Activated CD4-positive, alpha-beta T cell treated with anti-CD3 and anti-CD28 coated beads, Interleukin-2, amount 10 ng/mL, durations not matched to agents 7 days and 5 days (primary cell): ENCODE measurements at regions not wholly inside any gene's neighbourhood (a gene's known extent, or its start where the extent isn't known, plus 50 kb on each side); places are given as distances from the start of the nearest gene placed in this dataset.
"Not testable (repeated sequence)": the region's sequence is repeated elsewhere in the genome, so short reads cannot be mapped to it uniquely, and the experiment has no call there.

Source experiments
- CTCF ChIA-PET: fragments of 350-600 bp; sonication (Branson Sonifier 250); formaldehyde crosslinking; loops from one replicate; lab custom pipeline; 2021; ENCODE audit warnings: antibody characterized with exemption; lab: Charles Lee
- POLR2A ChIA-PET: fragments of 350-600 bp; sonication (Branson Sonifier 250); formaldehyde crosslinking; loops from one replicate; lab custom pipeline; 2021; ENCODE audit warnings: antibody characterized with exemption; lab: Charles Lee
- DNase-seq: peaks from one replicate; pipeline ENCODE4 v3.0.0-alpha.2; 2020
- H3K27ac Mint-ChIP-seq: one replicate; pipeline ENCODE4 v1.8.0; 2021; ENCODE audit warnings: mild to moderate bottlenecking, moderate library complexity, mixed read lengths
- H3K27me3 Mint-ChIP-seq: one replicate; pipeline ENCODE4 v1.8.0; 2021; ENCODE audit warnings: mixed read lengths
- H3K36me3 Mint-ChIP-seq: one replicate; pipeline ENCODE4 v1.8.0; 2021; ENCODE audit warnings: low read depth, mixed read lengths
- H3K4me1 Mint-ChIP-seq: one replicate; pipeline ENCODE4 v1.8.0; 2021; ENCODE audit warnings: mixed read lengths
- H3K4me3 Mint-ChIP-seq: one replicate; pipeline ENCODE4 v1.8.0; 2021; ENCODE audit warnings: mild to moderate bottlenecking, moderate library complexity, mixed read lengths
- H3K9me3 Mint-ChIP-seq: one replicate; pipeline ENCODE4 v1.8.0; 2021; ENCODE audit warnings: mixed read lengths

DNA sequence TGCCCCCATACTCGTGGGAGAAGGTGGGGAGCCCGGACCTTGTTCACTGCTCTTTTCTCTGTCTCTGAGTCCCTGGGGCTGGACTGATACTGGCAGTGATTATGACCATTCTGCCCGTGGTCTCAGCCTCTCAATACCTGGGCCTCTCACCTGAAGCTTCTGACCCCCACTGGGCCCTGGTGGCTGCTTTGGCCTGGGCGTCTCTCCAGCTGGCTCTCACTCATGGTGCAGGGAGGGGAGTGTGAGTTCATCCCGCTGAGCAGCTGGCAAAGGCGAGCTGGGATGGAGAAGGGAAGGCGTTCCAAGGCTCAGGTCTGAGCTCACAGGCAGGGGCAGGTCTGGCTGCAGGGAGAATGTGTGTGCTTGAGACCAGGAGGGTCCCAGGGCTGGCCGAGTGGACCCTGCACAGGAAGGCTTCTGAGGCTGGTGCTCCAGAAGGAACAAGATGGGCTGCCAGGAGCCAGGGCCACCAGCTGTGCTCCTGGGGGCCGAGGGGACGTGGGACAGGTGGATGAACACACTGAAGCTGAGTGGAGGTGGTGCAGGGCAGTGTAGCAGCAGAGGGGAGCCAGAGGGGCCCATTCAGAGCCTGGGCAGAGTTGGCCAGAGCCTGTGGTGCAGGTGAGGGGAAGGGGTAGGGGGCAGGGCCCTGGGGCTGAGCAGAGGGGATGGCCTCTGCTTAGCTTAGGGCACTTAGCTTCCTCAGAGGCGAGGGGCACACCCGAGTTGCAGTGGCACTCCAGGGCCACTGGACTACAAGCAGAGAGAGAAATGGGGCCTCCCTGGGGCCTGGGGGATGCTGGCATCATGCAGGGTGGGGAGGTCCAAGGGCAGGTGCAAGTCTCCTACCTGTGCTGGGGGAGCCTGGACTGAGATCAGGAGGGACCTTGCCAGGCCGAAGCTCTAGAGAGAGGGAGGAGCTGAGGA lies 122.5 kb downstream of the TMEM121 start:
- H3K27ac Mint-ChIP-seq, H3K4me3 Mint-ChIP-seq, POLR2A ChIA-PET, H3K36me3 Mint-ChIP-seq, DNase-seq, H3K27me3 Mint-ChIP-seq, H3K4me1 Mint-ChIP-seq, H3K9me3 Mint-ChIP-seq, CTCF ChIA-PET: not testable (repeated sequence)

DNA sequence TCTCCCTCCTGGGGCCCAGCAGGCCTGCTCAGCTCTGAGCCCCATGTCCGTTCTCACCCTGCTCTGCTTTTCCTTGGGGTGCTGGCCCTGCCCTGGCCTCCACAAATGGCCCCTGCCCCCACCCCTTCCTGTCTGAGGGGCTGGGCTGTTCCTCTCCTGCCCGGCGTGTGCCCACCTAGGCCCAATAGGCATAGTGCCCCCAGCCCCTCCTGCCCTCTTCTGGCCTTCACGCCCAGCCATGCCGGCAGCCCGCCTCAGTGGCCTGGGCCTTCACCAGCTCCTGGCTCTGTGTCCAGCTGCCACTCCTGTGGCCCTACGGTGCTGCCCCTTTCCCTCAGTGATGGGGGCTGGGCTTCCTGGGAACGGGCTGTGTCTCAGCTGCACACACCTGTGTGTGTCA lies 125.9 kb downstream of the TMEM121 start:
- CTCF ChIA-PET, H3K27me3 Mint-ChIP-seq: not testable (repeated sequence)

DNA sequence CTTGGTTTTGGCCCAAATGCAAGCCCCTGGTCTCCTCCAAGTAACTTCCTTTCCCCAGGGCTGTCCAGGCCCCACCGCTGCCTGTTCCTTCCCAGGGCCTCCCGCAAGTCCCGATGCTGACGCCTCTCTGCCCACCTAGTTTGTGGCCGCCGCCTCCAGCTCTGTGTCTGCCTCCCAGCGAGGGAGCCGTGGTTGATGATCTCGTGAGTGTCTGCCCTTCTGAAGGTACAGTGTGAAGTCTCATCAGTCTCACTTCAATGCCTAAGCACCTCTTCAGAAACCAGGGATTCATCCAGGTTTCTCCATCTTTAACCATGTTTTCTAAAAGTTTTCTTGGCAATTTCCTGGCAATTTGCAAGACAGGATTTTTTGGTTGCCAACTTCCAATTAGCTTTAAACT lies 127.5 kb downstream of the TMEM121 start:
- H3K27me3 Mint-ChIP-seq, H3K9me3 Mint-ChIP-seq, H3K36me3 Mint-ChIP-seq, DNase-seq, H3K4me1 Mint-ChIP-seq, POLR2A ChIA-PET, H3K27ac Mint-ChIP-seq, H3K4me3 Mint-ChIP-seq, CTCF ChIA-PET: not testable (repeated sequence)

More for the DNA sequence above, 125.9 kb downstream of the TMEM121 start:
- H3K4me1 Mint-ChIP-seq, DNase-seq, H3K9me3 Mint-ChIP-seq, H3K27ac Mint-ChIP-seq, H3K36me3 Mint-ChIP-seq, POLR2A ChIA-PET, H3K4me3 Mint-ChIP-seq: not testable (repeated sequence)

DNA sequence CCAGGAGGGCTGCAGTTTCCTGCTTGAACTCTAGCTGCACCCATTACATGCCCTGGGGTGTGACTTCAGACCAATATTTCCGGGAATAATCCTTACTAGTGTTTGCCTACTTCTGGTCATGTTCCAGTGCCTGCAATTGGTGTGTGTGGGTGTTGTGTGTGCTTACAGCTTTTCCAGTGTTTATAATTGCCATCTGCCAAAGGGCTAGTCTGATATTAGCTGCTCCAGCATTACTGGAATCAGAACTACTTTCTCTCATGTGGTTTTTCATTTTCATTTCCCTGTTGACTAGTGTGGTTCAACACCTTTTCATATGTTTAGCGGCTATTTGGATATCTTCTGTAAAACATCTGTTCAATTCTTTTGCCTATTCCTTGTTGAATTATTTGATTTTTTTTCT lies 132.9 kb downstream of the TMEM121 start:
- peaks cover 12% of the 10 kb centered on the region for H3K27me3 Mint-ChIP-seq
- DNase-seq, H3K27ac Mint-ChIP-seq, H3K4me1 Mint-ChIP-seq, POLR2A ChIA-PET, CTCF ChIA-PET, H3K36me3 Mint-ChIP-seq, H3K4me3 Mint-ChIP-seq: not testable (repeated sequence)
- peaks cover 14% of the 10 kb centered on the region for H3K9me3 Mint-ChIP-seq

GRCh38 chr14:105659935-105660527 lies 133.6 kb downstream of the TMEM121 start:
- peaks cover 14% of the 10 kb centered on the region for H3K9me3 Mint-ChIP-seq
- H3K4me3 Mint-ChIP-seq, result no peak overlapping the region
- no peaks in the 10 kb centered on the region for H3K4me1 Mint-ChIP-seq
- POLR2A ChIA-PET, result no interaction called here
- peaks cover 12% of the 10 kb centered on the region for H3K27me3 Mint-ChIP-seq
- CTCF ChIA-PET, result no interaction called here
- no peak overlapping the region for H3K27ac Mint-ChIP-seq
- H3K36me3 Mint-ChIP-seq, result no peaks in the 10 kb centered on the region
- no peak for DNase-seq

GRCh38 chr14:105660816-105661531 lies 134.6 kb downstream of the TMEM121 start:
- peaks cover 12% of the 10 kb centered on the region for H3K27me3 Mint-ChIP-seq
- H3K4me1 Mint-ChIP-seq, result no peaks in the 10 kb centered on the region
- peaks cover 14% of the 10 kb centered on the region for H3K9me3 Mint-ChIP-seq
- ChIA-PET POLR2A (no interaction called here), CTCF (no interaction called here)
- no peak for DNase-seq
- H3K36me3 Mint-ChIP-seq, result no peaks in the 10 kb centered on the region
- no peak overlapping the region for H3K4me3 Mint-ChIP-seq
- H3K27ac Mint-ChIP-seq, result no peak overlapping the region

DNA sequence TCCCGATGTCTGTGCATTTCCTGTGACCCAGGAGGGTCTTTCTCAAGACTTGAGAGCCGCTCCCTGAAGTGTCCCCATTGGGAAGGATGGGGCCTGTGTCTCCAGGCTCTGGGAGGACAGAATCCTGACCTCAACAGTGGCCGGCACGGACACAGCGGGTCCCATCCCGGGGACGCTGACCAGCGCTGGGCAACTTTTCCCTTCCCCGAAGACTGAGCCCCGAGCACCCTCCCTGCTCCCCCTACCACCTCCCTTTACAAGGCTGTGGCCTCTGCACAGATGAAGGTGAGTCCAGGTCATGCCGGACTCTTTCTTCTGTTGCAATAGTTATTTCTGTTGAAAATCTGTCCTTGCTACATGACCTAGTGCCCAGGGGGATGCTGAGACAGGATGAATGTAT lies 135.7 kb downstream of the TMEM121 start:
- Mint-ChIP-seq H3K27me3 (peaks cover 12% of the 10 kb centered on the region), H3K9me3 (peaks cover 14% of the 10 kb centered on the region)
- H3K4me1 Mint-ChIP-seq, H3K4me3 Mint-ChIP-seq, DNase-seq, POLR2A ChIA-PET, H3K27ac Mint-ChIP-seq, CTCF ChIA-PET, H3K36me3 Mint-ChIP-seq: not testable (repeated sequence)

- H3K9me3 Mint-ChIP-seq, result peaks cover 14% of the 10 kb centered on the region
- H3K36me3 Mint-ChIP-seq, POLR2A ChIA-PET, H3K4me3 Mint-ChIP-seq, CTCF ChIA-PET, H3K27ac Mint-ChIP-seq, DNase-seq, H3K27me3 Mint-ChIP-seq, H3K4me1 Mint-ChIP-seq: not testable (repeated sequence)
Observed at GRCh38 chr14:105662592-105662991, 136.2 kb downstream of the TMEM121 start.

DNA sequence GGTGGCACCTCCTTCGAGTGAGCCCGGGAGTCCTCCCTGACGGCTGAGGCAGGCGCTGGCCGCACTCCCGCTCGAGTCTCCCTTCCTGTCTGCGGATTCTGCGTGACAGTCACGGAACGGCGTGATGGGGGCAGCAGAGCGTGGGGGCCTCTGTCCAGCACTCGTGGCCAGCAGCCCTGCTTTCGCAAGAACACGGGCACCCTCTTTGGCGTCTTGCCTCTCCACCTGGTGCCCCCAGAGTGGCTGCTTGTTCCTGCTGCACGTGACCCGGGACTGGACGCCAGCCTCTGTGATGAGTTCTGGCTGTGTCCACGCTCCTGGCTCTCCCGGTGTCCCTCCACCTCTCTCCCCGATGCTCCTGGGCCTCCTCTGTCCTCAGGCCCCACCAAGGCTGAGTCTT lies 136.9 kb downstream of the TMEM121 start:
- peaks cover 14% of the 10 kb centered on the region for H3K9me3 Mint-ChIP-seq
- DNase-seq, POLR2A ChIA-PET, H3K27me3 Mint-ChIP-seq, H3K36me3 Mint-ChIP-seq, H3K4me1 Mint-ChIP-seq, CTCF ChIA-PET, H3K4me3 Mint-ChIP-seq, H3K27ac Mint-ChIP-seq: not testable (repeated sequence)

- H3K4me1 Mint-ChIP-seq, DNase-seq, H3K27me3 Mint-ChIP-seq, H3K4me3 Mint-ChIP-seq, CTCF ChIA-PET, H3K27ac Mint-ChIP-seq, H3K36me3 Mint-ChIP-seq, POLR2A ChIA-PET: not testable (repeated sequence)
- H3K9me3 Mint-ChIP-seq, result peaks cover 10% of the 10 kb centered on the region
Observed at GRCh38 chr14:105663818-105664596, 137.6 kb downstream of the TMEM121 start.

- ChIA-PET CTCF (no interaction called here), POLR2A (no interaction called here)
- H3K27ac Mint-ChIP-seq, result no peak overlapping the region
- peaks cover 2% of the 10 kb centered on the region for H3K27me3 Mint-ChIP-seq
- DNase-seq, result no peak
- no peaks in the 10 kb centered on the region for H3K36me3 Mint-ChIP-seq
- no peaks in the 10 kb centered on the region for H3K4me1 Mint-ChIP-seq
- no peak overlapping the region for H3K4me3 Mint-ChIP-seq
- peaks cover 9% of the 10 kb centered on the region for H3K9me3 Mint-ChIP-seq
Observed at GRCh38 chr14:105664691-105665090, 138.3 kb downstream of the TMEM121 start.

DNA sequence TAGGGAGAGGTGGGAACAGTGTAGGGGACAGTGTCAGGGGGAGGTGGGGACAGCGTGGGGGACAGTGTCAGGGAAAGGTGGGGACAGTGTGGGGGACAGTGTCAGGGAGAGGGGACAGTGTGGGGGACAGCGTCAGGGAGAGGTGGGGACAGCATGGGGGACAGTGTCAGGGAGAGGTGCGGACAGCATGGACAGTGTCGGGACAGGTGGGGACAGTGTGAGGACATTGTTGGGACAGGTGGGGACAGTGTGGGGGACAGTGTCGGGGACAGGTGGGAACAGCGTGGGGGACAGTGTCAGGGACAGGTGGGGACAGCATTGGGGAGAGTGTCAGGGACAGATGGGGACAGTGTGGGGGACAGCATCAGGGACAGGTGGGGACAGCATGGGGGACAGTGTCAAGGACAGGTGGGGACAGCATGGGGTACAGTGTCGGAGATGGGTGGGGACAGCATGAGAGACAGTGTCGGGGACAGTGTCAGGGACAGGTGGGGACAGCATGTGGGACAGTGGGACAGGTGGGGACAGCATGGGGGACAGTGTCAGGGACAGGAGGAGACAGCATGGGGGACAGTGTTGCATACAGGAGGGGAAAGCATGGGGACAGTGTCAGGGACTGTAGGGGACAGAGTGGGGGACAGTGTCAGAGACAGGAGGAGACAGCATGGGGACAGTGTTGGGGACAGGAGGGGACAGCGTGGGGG lies 139.0 kb downstream of the TMEM121 start:
- CTCF ChIA-PET, result no interaction called here
- H3K36me3 Mint-ChIP-seq, result no peaks in the 10 kb centered on the region
- H3K9me3 Mint-ChIP-seq, result peaks cover 2% of the 10 kb centered on the region
- H3K27ac Mint-ChIP-seq, result no peak overlapping the region
- no peak for DNase-seq
- H3K27me3 Mint-ChIP-seq, result no peaks in the 10 kb centered on the region
- no peaks in the 10 kb centered on the region for H3K4me1 Mint-ChIP-seq
- H3K4me3 Mint-ChIP-seq, result no peak overlapping the region
- POLR2A ChIA-PET, result no interaction called here
